GM23338 (cell line): ENCODE measurements at regions not wholly inside any gene's neighbourhood (a gene's known extent, or its start where the extent isn't known, plus 50 kb on each side); places are given as distances from the start of the nearest gene placed in this dataset.

Source experiments
- ATAC-seq: fragments of 200-7000 bp; cut with Tn5 transposase; 3 replicates; pipeline ENCODE4 v1.9.1; 2020
- DNase-seq: peaks from one replicate; pipeline ENCODE4 v3.0.0-alpha.2; 2015; ENCODE audit warnings: low spot score
- H2AFZ ChIP-seq: fragments of 200-600 bp; sonication (generic); 2 replicates; pipeline ENCODE4 v1.8.0; 2016; ENCODE audit warnings: antibody characterized with exemption, mild to moderate bottlenecking, moderate library complexity
- H3F3A ChIP-seq: fragments of 200-600 bp; sonication (generic); replicated peaks from 2 replicates; pipeline ENCODE4 v1.8.0; 2017; ENCODE audit warnings: antibody characterized with exemption, mixed run types, low read depth
- H3K27ac ChIP-seq: fragments of 200-600 bp; sonication (generic); 2 replicates; pipeline ENCODE4 v1.6.1; 2016; ENCODE audit warnings: low read depth
- H3K27me3 ChIP-seq: fragments of 200-600 bp; sonication (generic); 2 replicates; pipeline ENCODE4 v1.8.0; 2016; ENCODE audit warnings: mild to moderate bottlenecking, mixed run types, moderate library complexity; ENCODE audit not compliant: insufficient read depth
- H3K36me3 ChIP-seq: fragments of 200-600 bp; sonication (generic); 2 replicates; pipeline ENCODE4 v1.8.0; 2016; ENCODE audit warnings: mild to moderate bottlenecking; ENCODE audit not compliant: insufficient read depth
- H3K4me1 ChIP-seq: fragments of 200-600 bp; sonication (generic); 2 replicates; pipeline ENCODE4 v1.8.0; 2016; ENCODE audit warnings: mild to moderate bottlenecking, moderate library complexity; ENCODE audit not compliant: insufficient read depth
- H3K4me2 ChIP-seq: fragments of 200-600 bp; sonication (generic); 2 replicates; pipeline ENCODE4 v1.7.1; 2017; ENCODE audit warnings: mixed run types
- H3K4me3 ChIP-seq: fragments of 200-600 bp; sonication (generic); 2 replicates; pipeline ENCODE4 v1.6.1; 2016; ENCODE audit warnings: mixed run types
- H3K79me2 ChIP-seq: fragments of 200-600 bp; sonication (generic); replicated peaks from 2 replicates; pipeline ENCODE4 v1.8.0; 2017; ENCODE audit warnings: mild to moderate bottlenecking; ENCODE audit not compliant: insufficient read depth
- H3K9me2 ChIP-seq: fragments of 200-600 bp; sonication (generic); 2 replicates; pipeline ENCODE4 v1.8.0; 2017; ENCODE audit not compliant: insufficient read depth
- H4K20me1 ChIP-seq: fragments of 200-600 bp; sonication (generic); replicated peaks from 2 replicates; pipeline ENCODE4 v1.8.0; 2017; ENCODE audit warnings: mild to moderate bottlenecking; ENCODE audit not compliant: insufficient read depth
- H3K27ac Mint-ChIP-seq: 2 replicates; pipeline ENCODE4 v1.8.0; 2020; ENCODE audit warnings: inconsistent platforms, mild to moderate bottlenecking, moderate library complexity, mixed read lengths
- H3K27me3 Mint-ChIP-seq: 3 replicates; pipeline ENCODE4 v1.8.0; 2022; ENCODE audit warnings: low read depth, mild to moderate bottlenecking, moderate library complexity, mixed read lengths, inconsistent platforms; ENCODE audit not compliant: insufficient read depth, poor library complexity
- H3K36me3 Mint-ChIP-seq: 3 replicates; pipeline ENCODE4 v1.8.0; 2021; ENCODE audit warnings: low read depth, mild to moderate bottlenecking, inconsistent platforms, moderate library complexity, mixed read lengths
- H3K4me1 Mint-ChIP-seq: 3 replicates; pipeline ENCODE4 v1.8.0; 2020; ENCODE audit warnings: mild to moderate bottlenecking, inconsistent platforms, mixed read lengths
- H3K4me3 Mint-ChIP-seq: 3 replicates; pipeline ENCODE4 v1.8.0; 2021; ENCODE audit warnings: moderate library complexity, mild to moderate bottlenecking, inconsistent platforms, mixed read lengths
- H3K9me3 Mint-ChIP-seq: 3 replicates; pipeline ENCODE4 v1.8.0; 2020; ENCODE audit warnings: moderate library complexity, mild to moderate bottlenecking, inconsistent platforms, mixed read lengths
- CREB1 ChIP-seq: fragments of 250-450 bp; sonication (Bioruptor Pico); IDR thresholded peaks from 2 replicates; pipeline ENCODE4 v1.5.0; 2020; ENCODE audit warnings: low read depth, mild to moderate bottlenecking, moderate library complexity
- CTCF ChIP-seq, 2 experiments: fragments of 200-600 bp in 1 of 2; sonication (generic) in 1 of 2; conservative IDR thresholded peaks; 2 replicates each; pipeline versions ENCODE4 v1.5.1 to v1.6.1; 2016 to 2017; ENCODE audit warnings: antibody characterized with exemption in 2 of 2, low read depth in 2 of 2, mild to moderate bottlenecking in 2 of 2, moderate library complexity in 1 of 2
- ETS1 ChIP-seq: IDR thresholded peaks from 2 replicates; pipeline ENCODE4 v1.6.1; 2016; ENCODE audit warnings: antibody characterized with exemption
- EZH2 ChIP-seq: fragments of 200-600 bp; sonication (generic); IDR thresholded peaks from one replicate; pipeline ENCODE4 v1.8.0; 2017; ENCODE audit warnings: antibody characterized with exemption, mild to moderate bottlenecking, low read depth; ENCODE audit not compliant: unreplicated experiment
- EZH2phosphoT487 ChIP-seq: fragments of 200-600 bp; sonication (generic); IDR thresholded peaks from one replicate; pipeline ENCODE4 v1.8.1; 2018; ENCODE audit warnings: antibody characterized with exemption; ENCODE audit not compliant: unreplicated experiment
- JUNB ChIP-seq: IDR thresholded peaks from one replicate; pipeline ENCODE4 v1.6.1; 2016; ENCODE audit warnings: antibody characterized with exemption; ENCODE audit not compliant: unreplicated experiment
- NANOG ChIP-seq: IDR thresholded peaks from 2 replicates; pipeline ENCODE4 v1.6.1; 2016; ENCODE audit warnings: antibody characterized with exemption, borderline replicate concordance
- POLR2AphosphoS5 ChIP-seq: IDR thresholded peaks from 2 replicates; pipeline ENCODE4 v1.6.1; 2016; ENCODE audit warnings: antibody characterized with exemption, low read depth
- REST ChIP-seq: IDR thresholded peaks from one replicate; pipeline ENCODE4 v1.6.1; 2018; ENCODE audit warnings: antibody characterized with exemption; ENCODE audit not compliant: unreplicated experiment
- STAT1 ChIP-seq: IDR thresholded peaks from one replicate; pipeline ENCODE4 v1.6.1; 2016; ENCODE audit warnings: antibody characterized with exemption; ENCODE audit not compliant: unreplicated experiment
- ZNF114 ChIP-seq: fragments of 250-450 bp; sonication (Bioruptor Pico); IDR thresholded peaks from 2 replicates; pipeline ENCODE4 v1.5.0; 2020; ENCODE audit warnings: mild to moderate bottlenecking, moderate library complexity
- ZNF331 ChIP-seq: fragments of 250-450 bp; sonication (Bioruptor Pico); IDR thresholded peaks from 2 replicates; pipeline ENCODE4 v1.5.0; 2020; ENCODE audit warnings: low read depth, mild to moderate bottlenecking, moderate library complexity
- ZNF462 ChIP-seq: fragments of 250-450 bp; sonication (Bioruptor Pico); IDR thresholded peaks from 2 replicates; pipeline ENCODE4 v1.5.0; 2020; ENCODE audit warnings: mild to moderate bottlenecking, moderate library complexity

GRCh38 chr5:96278981-96279380 lies 154.1 kb downstream of the PCSK1 start:
- Histone ChIP-seq H3K27ac (no peak overlapping the region), H3K36me3 (no peaks in the 10 kb centered on the region), H3K4me2 (no peak overlapping the region), H3K79me2 (no peaks in the 10 kb centered on the region), H4K20me1 (no peaks in the 10 kb centered on the region), H2AFZ (no peak overlapping the region), H3K4me1 (no peaks in the 10 kb centered on the region), H3K27me3 (no peaks in the 10 kb centered on the region), H3K9me2 (no peaks in the 10 kb centered on the region), H3K4me3 (no peak overlapping the region), H3F3A (no peaks in the 10 kb centered on the region)
- ATAC-seq (no peak), DNase-seq (no peak)
- Mint-ChIP-seq H3K27ac (no peak overlapping the region), H3K4me3 (no peak overlapping the region), H3K9me3 (peaks cover 3% of the 10 kb centered on the region; the same call in 1 of the 3 replicates), H3K4me1 (no peaks in the 10 kb centered on the region), H3K27me3 (peaks cover 3% of the 10 kb centered on the region), H3K36me3 (no peaks in the 10 kb centered on the region)
- no peak for TF ChIP-seq NANOG
- TF ChIP-seq ZNF462 (CRISPR knock-in tag): no peak
- TF ChIP-seq ZNF331 (CRISPR knock-in tag): no peak
- no peak for TF ChIP-seq ZNF114 (CRISPR knock-in tag)
- no peak for TF ChIP-seq EZH2
- TF ChIP-seq JUNB: no peak
- no peak for TF ChIP-seq CREB1 (CRISPR knock-in tag)
- TF ChIP-seq STAT1: no peak
- TF ChIP-seq REST: no peak
- TF ChIP-seq POLR2AphosphoS5: no peak
- no peak for TF ChIP-seq ETS1
- no peak for TF ChIP-seq EZH2phosphoT487
- TF ChIP-seq CTCF (conservative IDR thresholded peaks at IDR 0.05; ENCODE audit: low read depth in 2 of 2): no peak
